ENCODE measurements at regions not wholly inside any gene's neighbourhood (a gene's known extent, or its start where the extent isn't known, plus 50 kb on each side); places are given as distances from the start of the nearest gene placed in this dataset.

DNA sequence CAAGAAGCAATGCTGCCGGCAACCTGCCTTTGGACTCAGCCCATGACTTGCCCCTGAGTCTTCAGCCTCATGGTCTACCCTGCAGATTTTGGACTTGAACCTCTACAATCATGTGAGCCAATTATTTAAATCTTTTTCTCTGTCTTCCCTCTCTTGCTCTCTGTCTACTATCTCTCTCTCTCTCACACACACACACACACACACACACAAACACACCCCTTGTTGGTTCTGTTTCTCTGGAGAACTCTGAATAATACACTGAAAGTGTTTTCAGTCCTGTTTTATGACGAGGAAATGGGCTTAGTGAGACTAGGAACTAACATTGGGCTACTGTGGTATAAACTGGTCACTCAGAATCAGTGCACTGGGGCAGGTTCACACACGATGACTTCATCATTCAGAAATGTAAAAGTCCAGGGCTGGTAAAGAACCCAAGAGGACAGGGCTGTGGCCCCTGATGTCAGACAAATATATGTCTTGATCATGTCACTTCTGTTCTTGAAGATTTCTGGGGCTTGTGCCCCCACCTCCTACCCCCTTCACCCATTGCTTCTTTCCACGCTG is 266.1 kb upstream of the SIX2 start:
- Histone ChIP-seq H3K4me3 (no peak overlapping the region), H3K36me3 (ENCODE audit: insufficient read depth, low read length) (no peaks in the 10 kb centered on the region), H3K9me3 (ENCODE audit: low read depth, low read length) (no peaks in the 10 kb centered on the region), H3K9ac (ENCODE audit: insufficient read length) (no peak overlapping the region), H3K27ac (no peak overlapping the region)
- DNase-seq (ENCODE audit: low read depth, low spot score): no peak
- TF ChIP-seq EZH2 (IDR thresholded peaks at IDR 0.05) (no peak), FOXP2 (optimal IDR thresholded peaks at IDR 0.05; ENCODE audit: control extremely low read depth, extremely low read length, insufficient read depth) (no peak), POLR2AphosphoS5 (IDR thresholded peaks at IDR 0.05; ENCODE audit: borderline replicate concordance, low read depth, low read length) (no peak)

- Histone ChIP-seq H3K36me3 (ENCODE audit: insufficient read depth, low read length) (no peaks in the 10 kb centered on the region), H3K9ac (ENCODE audit: insufficient read length) (no peak overlapping the region), H3K9me3 (ENCODE audit: low read depth, low read length) (no peaks in the 10 kb centered on the region), H3K4me3 (no peak overlapping the region), H3K27ac (no peak overlapping the region)
- TF ChIP-seq EZH2 (IDR thresholded peaks at IDR 0.05): no peak
- no peak for TF ChIP-seq FOXP2 (optimal IDR thresholded peaks at IDR 0.05; ENCODE audit: control extremely low read depth, extremely low read length, insufficient read depth)
- no peak for TF ChIP-seq POLR2AphosphoS5 (IDR thresholded peaks at IDR 0.05; ENCODE audit: borderline replicate concordance, low read depth, low read length)
- no peak for DNase-seq (ENCODE audit: low read depth, low spot score)
These were observed 265.1 kb upstream of the SIX2 start for GRCh38 chr2:45274250-45274926.

DNA sequence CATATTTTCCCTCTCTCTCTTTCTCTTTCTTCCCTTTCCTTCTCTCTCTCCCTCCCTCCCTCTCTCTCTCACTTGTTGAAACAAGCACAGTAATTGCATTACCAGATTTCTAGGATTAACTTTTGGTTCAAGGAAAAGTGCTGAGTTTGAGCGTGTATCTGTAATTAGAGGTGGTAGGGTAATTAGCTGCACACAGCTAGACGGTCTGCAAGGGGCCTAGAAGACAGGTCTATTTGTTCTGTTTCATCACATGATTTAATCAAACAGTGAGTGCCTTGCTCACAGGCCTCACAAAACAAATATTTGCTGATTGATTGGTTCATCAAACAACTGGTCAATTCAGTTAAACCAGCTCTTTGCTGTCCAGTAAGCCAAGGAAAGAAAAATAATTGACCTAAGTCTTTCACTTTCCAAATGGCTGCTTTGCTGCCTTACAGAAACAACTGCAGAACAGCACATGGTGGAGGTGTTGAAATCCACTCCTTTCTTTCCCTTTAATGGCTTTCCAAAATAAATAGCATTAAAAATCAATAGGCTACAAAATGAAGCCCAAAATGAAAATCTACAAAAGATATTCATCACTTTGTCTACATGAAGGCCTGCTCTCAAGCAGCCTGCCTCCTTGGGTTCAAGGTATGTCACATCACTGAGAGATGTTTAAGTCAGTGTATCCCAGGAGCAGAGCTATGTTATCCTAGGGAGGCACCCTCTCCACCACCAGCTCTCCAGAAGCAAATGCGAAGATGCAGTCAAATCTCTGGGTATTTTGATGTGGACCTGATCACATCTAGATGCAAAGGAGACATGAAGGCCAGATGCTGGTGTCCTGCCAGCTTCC is 264.4 kb upstream of the SIX2 start:
- Histone ChIP-seq H3K9me3 (ENCODE audit: low read depth, low read length) (no peaks in the 10 kb centered on the region), H3K36me3 (ENCODE audit: insufficient read depth, low read length) (no peaks in the 10 kb centered on the region), H3K9ac (ENCODE audit: insufficient read length) (no peak overlapping the region), H3K27ac (no peak overlapping the region), H3K4me3 (no peak overlapping the region)
- TF ChIP-seq FOXP2 (optimal IDR thresholded peaks at IDR 0.05; ENCODE audit: control extremely low read depth, extremely low read length, insufficient read depth) (no peak), EZH2 (IDR thresholded peaks at IDR 0.05) (no peak), POLR2AphosphoS5 (IDR thresholded peaks at IDR 0.05; ENCODE audit: borderline replicate concordance, low read depth, low read length) (no peak)
- no peak for DNase-seq (ENCODE audit: low read depth, low spot score)

DNA sequence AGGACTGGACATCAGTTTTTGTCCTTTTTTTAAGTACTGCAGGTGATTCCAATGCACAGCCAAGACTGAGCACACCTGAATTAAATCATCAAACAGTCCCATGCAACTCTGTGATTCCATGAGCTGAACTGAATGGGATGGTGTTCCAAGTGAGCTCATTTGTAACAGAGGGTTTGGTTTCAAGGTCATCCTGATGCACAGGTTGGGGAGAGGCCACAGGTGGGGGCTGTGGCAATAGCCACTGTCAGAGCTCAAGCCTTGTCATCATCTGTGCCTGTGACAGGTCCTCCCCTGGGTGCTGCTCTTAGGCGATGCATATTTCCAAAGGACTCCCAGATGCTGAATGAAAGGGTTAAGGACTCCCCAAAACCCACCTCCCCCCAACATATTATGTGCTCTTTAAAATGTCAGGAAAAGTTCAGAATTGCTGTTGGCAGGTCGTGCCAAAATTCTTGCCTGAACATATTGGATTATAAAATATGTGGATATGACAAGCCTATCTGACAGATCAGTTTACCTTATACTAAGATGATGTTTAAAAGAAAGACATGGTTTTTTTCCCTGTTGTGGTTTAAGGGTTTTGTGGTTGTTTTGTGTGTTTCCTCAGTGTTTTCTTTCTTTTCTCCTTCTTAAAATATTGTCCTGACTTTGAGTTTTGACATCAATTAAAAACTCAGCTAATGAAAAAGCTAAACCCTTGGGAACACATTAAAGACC is 263.5 kb upstream of the SIX2 start:
- no peak for DNase-seq (ENCODE audit: low read depth, low spot score)
- H3K36me3 ChIP-seq (ENCODE audit: insufficient read depth, low read length): no peaks in the 10 kb centered on the region
- H3K27ac ChIP-seq: no peak overlapping the region
- TF ChIP-seq POLR2AphosphoS5 (IDR thresholded peaks at IDR 0.05; ENCODE audit: borderline replicate concordance, low read depth, low read length): no peak
- TF ChIP-seq FOXP2 (optimal IDR thresholded peaks at IDR 0.05; ENCODE audit: control extremely low read depth, extremely low read length, insufficient read depth): no peak
- TF ChIP-seq EZH2 (IDR thresholded peaks at IDR 0.05): no peak
- H3K9me3 ChIP-seq (ENCODE audit: low read depth, low read length): no peaks in the 10 kb centered on the region
- H3K9ac ChIP-seq (ENCODE audit: insufficient read length): no peak overlapping the region
- H3K4me3 ChIP-seq: no peak overlapping the region

GRCh38 chr2:45269149-45269793 is 260.0 kb upstream of the SIX2 start:
- no peak for TF ChIP-seq EZH2 (IDR thresholded peaks at IDR 0.05)
- no peak for TF ChIP-seq POLR2AphosphoS5 (IDR thresholded peaks at IDR 0.05; ENCODE audit: borderline replicate concordance, low read depth, low read length)
- TF ChIP-seq FOXP2 (optimal IDR thresholded peaks at IDR 0.05; ENCODE audit: control extremely low read depth, extremely low read length, insufficient read depth): no peak
- DNase-seq (ENCODE audit: low read depth, low spot score): no peak

GRCh38 chr2:45268631-45269030 is 259.4 kb upstream of the SIX2 start:
- H3K27ac ChIP-seq: no peak overlapping the region
- H3K36me3 ChIP-seq (ENCODE audit: insufficient read depth, low read length): no peaks in the 10 kb centered on the region
- DNase-seq (ENCODE audit: low read depth, low spot score): no peak
- no peak overlapping the region for H3K9ac ChIP-seq (ENCODE audit: insufficient read length)
- H3K9me3 ChIP-seq (ENCODE audit: low read depth, low read length): no peaks in the 10 kb centered on the region
- no peak overlapping the region for H3K4me3 ChIP-seq
- TF ChIP-seq FOXP2 (optimal IDR thresholded peaks at IDR 0.05; ENCODE audit: control extremely low read depth, extremely low read length, insufficient read depth) (no peak), EZH2 (IDR thresholded peaks at IDR 0.05) (no peak), POLR2AphosphoS5 (IDR thresholded peaks at IDR 0.05; ENCODE audit: borderline replicate concordance, low read depth, low read length) (no peak)

More at GRCh38 chr2:45269149-45269793, 260.0 kb upstream of the SIX2 start:
- no peaks in the 10 kb centered on the region for H3K36me3 ChIP-seq (ENCODE audit: insufficient read depth, low read length)
- no peak overlapping the region for H3K27ac ChIP-seq
- H3K9ac ChIP-seq (ENCODE audit: insufficient read length): no peak overlapping the region
- H3K4me3 ChIP-seq: no peak overlapping the region
- no peaks in the 10 kb centered on the region for H3K9me3 ChIP-seq (ENCODE audit: low read depth, low read length)

DNA sequence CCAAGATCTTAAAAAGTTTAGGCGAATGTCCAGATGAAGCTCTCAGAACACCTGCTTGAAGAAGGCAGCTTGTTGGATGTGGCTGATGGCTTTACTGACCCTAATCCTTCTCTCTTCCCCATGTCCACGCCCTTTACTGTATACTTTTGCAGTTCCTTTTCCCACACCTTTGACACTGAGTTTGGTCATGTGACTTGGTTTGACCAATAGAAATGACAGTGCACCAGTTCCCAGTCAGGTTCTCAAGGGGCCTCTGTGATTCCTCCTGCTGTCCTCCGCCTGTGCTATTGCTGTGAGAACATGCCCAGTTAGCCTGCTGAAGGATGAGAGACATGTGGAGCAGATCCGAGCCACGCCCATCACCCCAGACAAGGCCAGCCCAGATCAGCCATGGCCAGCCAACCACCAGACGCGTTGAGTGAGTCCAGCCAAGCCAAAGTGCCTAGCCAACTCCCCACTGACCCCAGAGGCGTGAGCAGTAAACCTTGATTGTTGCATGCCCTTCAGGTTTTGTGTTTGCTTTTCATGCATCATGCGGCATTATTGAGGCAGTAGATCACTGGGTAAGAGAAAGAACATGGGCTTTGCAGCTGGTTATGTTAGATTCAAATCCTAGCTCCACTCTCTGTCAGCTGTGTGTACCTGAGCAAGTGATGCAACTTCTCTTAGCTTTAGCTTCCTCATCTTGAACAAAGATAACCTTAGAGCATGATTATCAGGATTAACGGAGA is 258.0 kb upstream of the SIX2 start:
- no peak for DNase-seq (ENCODE audit: low read depth, low spot score)
- TF ChIP-seq EZH2 (IDR thresholded peaks at IDR 0.05): no peak
- no peak for TF ChIP-seq FOXP2 (optimal IDR thresholded peaks at IDR 0.05; ENCODE audit: control extremely low read depth, extremely low read length, insufficient read depth)
- no peak for TF ChIP-seq POLR2AphosphoS5 (IDR thresholded peaks at IDR 0.05; ENCODE audit: borderline replicate concordance, low read depth, low read length)

More for the DNA sequence above, 258.0 kb upstream of the SIX2 start:
- H3K4me3 ChIP-seq: no peak overlapping the region
- H3K9ac ChIP-seq (ENCODE audit: insufficient read length): no peak overlapping the region
- H3K27ac ChIP-seq: no peak overlapping the region
- H3K36me3 ChIP-seq (ENCODE audit: insufficient read depth, low read length): no peaks in the 10 kb centered on the region
- H3K9me3 ChIP-seq (ENCODE audit: low read depth, low read length): no peaks in the 10 kb centered on the region
